Activated CD4-positive, alpha-beta T cell treated with anti-CD3 and anti-CD28 coated beads, Interleukin-2, amount 10 ng/mL, durations not matched to agents 7 days and 5 days (primary cell): ENCODE measurements at regions not wholly inside any gene's neighbourhood (a gene's known extent, or its start where the extent isn't known, plus 50 kb on each side); places are given as distances from the start of the nearest gene placed in this dataset.

ENCODE experiments used
- CTCF ChIA-PET: fragments of 350-600 bp; sonication (Branson Sonifier 250); formaldehyde crosslinking; loops from one replicate; lab custom pipeline; 2021; ENCODE audit warnings: antibody characterized with exemption; lab: Charles Lee
- POLR2A ChIA-PET: fragments of 350-600 bp; sonication (Branson Sonifier 250); formaldehyde crosslinking; loops from one replicate; lab custom pipeline; 2021; ENCODE audit warnings: antibody characterized with exemption; lab: Charles Lee
- DNase-seq: peaks from one replicate; pipeline ENCODE4 v3.0.0-alpha.2; 2020
- H3K27ac Mint-ChIP-seq: one replicate; pipeline ENCODE4 v1.8.0; 2021; ENCODE audit warnings: mild to moderate bottlenecking, moderate library complexity, mixed read lengths
- H3K27me3 Mint-ChIP-seq: one replicate; pipeline ENCODE4 v1.8.0; 2021; ENCODE audit warnings: mixed read lengths
- H3K36me3 Mint-ChIP-seq: one replicate; pipeline ENCODE4 v1.8.0; 2021; ENCODE audit warnings: low read depth, mixed read lengths
- H3K4me1 Mint-ChIP-seq: one replicate; pipeline ENCODE4 v1.8.0; 2021; ENCODE audit warnings: mixed read lengths
- H3K4me3 Mint-ChIP-seq: one replicate; pipeline ENCODE4 v1.8.0; 2021; ENCODE audit warnings: mild to moderate bottlenecking, moderate library complexity, mixed read lengths
- H3K9me3 Mint-ChIP-seq: one replicate; pipeline ENCODE4 v1.8.0; 2021; ENCODE audit warnings: mixed read lengths

DNA sequence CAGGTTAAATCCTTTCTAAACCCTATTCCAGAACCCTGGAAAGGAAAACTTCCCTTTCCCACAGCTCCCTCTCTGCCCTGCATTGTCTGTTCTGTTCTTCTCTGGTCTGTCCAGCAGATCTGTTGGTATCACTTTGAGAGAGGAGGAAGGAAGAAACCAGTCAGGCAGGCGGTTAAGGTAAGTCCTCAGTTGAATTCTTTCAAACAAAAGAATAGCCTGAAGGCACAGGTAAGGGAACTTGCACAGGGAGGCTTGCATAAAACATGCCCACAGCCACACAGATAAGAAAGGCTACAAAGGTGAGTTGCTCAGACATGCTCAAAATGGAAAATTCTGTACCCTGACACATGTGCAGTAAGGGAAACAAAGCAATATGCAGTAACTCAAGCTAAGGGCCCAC, 595.7 kb upstream of the CDH5 start:
- Mint-ChIP-seq H3K27ac (no peak overlapping the region), H3K4me1 (no peaks in the 10 kb centered on the region), H3K9me3 (no peaks in the 10 kb centered on the region), H3K27me3 (no peaks in the 10 kb centered on the region), H3K36me3 (no peaks in the 10 kb centered on the region), H3K4me3 (no peak overlapping the region)
- no peak for DNase-seq
- ChIA-PET CTCF (no interaction called here), POLR2A (no interaction called here)

DNA sequence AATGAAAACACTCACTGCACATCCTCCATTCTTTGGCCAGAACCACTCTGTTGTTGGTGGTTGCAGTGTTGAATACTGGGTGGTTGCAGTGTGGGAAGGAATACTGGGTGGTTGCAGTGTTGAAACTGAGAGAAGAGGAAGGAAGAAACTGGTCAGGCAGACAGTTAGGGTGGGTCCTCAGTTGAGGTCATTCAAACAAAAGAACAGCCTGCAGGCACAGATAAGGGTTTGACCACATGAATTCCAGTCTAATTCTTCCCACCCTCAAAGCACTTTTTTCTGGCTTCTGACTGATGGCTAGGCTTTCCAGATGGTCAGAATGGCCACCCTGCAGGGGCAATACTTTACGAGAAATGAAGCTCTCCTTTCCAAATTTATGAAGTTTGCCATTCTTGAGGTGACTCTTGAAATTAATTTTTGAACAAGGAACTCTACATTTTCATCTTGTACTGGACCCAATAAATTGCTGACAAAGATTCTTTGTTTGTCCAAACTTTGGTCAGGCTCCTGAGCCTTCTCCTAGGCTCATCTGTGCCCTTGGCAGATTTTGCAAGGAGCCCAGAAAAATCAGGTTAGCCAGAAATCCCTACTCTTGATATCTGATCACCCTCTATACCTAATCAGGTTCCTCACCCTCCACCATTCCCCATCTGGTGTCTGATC, 596.6 kb upstream of the CDH5 start:
- ChIA-PET CTCF (no interaction called here), POLR2A (no interaction called here)
- no peaks in the 10 kb centered on the region for H3K9me3 Mint-ChIP-seq
- DNase-seq, result no peak
- no peaks in the 10 kb centered on the region for H3K36me3 Mint-ChIP-seq
- no peaks in the 10 kb centered on the region for H3K27me3 Mint-ChIP-seq
- no peak overlapping the region for H3K27ac Mint-ChIP-seq
- H3K4me3 Mint-ChIP-seq, result no peak overlapping the region
- no peaks in the 10 kb centered on the region for H3K4me1 Mint-ChIP-seq

DNA sequence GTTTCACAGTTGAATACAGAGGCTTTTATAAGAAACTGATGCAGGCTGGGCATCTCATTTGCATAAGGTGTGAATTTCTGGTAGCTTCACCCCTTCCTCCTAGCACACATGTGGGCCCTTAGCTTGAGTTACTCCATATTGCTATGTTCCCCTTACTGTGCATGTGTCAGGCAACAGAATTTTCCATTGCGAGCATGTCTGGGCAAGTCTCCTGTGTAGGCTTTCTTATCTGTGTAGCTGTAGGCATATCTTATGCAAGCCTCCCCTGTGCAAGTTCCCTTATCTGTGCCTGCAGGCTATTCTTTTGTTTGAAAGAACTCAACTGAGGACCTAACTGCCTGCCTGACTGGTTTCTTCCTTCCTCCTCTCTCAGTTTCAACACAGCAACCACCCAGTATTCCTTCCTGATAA, 597.4 kb upstream of the CDH5 start:
- POLR2A ChIA-PET, result no interaction called here
- CTCF ChIA-PET, result no interaction called here
- Mint-ChIP-seq H3K4me3 (no peak overlapping the region), H3K36me3 (no peaks in the 10 kb centered on the region), H3K9me3 (no peaks in the 10 kb centered on the region), H3K27me3 (no peaks in the 10 kb centered on the region), H3K27ac (no peak overlapping the region), H3K4me1 (no peaks in the 10 kb centered on the region)
- DNase-seq, result no peak

DNA sequence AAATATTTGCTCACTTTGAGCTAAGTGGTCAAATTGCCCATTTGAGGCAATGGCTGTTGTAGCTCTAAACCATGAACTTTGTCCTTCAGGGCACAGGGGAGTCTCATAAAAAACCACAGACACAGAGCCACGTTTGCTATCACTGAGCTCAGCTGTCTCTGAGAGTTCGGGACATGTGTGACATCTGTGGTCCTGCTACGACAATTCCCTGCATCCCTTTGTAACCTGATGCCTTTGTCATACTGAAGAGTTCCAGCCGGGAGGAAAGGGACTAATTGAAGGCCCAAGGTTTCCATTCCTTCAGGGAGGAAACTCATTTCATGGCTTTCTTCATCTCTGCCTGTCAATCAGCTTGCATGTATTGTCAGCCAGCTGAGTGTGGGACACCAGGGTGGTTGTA, 599.4 kb upstream of the CDH5 start:
- Mint-ChIP-seq H3K36me3 (no peaks in the 10 kb centered on the region), H3K27me3 (no peaks in the 10 kb centered on the region), H3K9me3 (no peaks in the 10 kb centered on the region), H3K4me3 (no peak overlapping the region), H3K27ac (no peak overlapping the region), H3K4me1 (no peaks in the 10 kb centered on the region)
- no peak for DNase-seq
- ChIA-PET CTCF (no interaction called here), POLR2A (no interaction called here)

DNA sequence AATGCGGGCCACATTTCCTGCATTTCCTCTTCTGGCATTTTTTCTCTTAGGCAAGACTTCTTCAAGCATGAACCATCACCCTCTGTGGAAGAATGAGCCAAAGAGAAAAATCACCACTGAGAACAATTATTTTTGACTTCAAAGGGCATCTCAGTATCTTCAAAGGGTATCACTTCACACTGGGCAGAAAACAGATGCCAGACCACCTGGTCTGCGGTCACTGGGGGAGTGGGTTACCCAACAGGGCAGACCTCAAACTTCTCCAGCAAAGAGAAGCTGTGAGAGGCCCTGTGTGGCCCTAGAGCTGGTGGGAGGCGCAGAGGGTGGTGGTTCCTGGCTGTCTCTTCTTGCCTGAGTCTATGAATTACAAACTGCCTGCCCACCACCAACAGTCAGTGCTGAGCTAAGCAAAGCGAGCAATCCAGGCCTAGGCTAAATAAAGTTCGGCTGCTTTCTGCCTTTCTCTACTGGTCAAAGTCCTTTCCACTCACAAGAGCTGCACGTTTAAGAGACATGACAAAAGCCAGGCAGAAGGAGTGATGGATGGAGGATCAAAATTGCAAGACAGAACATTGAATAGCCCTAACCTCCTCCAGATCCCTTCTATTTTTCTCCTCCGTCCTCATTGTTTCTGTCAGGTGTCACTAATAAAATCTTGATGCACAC, 602.7 kb upstream of the CDH5 start:
- POLR2A ChIA-PET, result no interaction called here

DNA sequence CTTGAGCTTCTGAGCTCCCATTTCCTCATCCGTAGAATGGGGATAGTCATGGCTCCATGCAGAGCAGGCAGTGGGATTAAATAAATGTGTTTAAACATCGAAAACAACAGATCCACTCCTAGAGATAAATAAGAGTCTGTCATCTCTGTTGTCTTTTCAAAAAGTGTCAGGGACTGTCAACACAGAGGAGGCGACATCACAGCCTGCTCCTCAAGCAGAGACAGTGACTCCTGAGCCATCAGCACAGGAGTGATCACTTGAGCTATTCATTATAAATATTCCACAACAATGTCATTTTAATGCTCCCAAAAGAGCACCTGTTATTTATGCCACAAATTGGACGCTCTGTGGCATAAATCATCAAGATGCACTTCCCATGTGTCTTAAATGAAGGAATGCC, 605.6 kb upstream of the CDH5 start:
- no peaks in the 10 kb centered on the region for H3K4me1 Mint-ChIP-seq
- CTCF ChIA-PET, result no interaction called here
- no peak overlapping the region for H3K27ac Mint-ChIP-seq
- no peak for DNase-seq
- no peaks in the 10 kb centered on the region for H3K9me3 Mint-ChIP-seq
- no peaks in the 10 kb centered on the region for H3K27me3 Mint-ChIP-seq
- no peaks in the 10 kb centered on the region for H3K36me3 Mint-ChIP-seq
- H3K4me3 Mint-ChIP-seq, result no peak overlapping the region
- POLR2A ChIA-PET, result no interaction called here

More for the DNA sequence above, 602.7 kb upstream of the CDH5 start:
- no peak for DNase-seq
- Mint-ChIP-seq H3K4me3 (no peak overlapping the region), H3K27me3 (no peaks in the 10 kb centered on the region), H3K9me3 (no peaks in the 10 kb centered on the region), H3K36me3 (no peaks in the 10 kb centered on the region), H3K4me1 (no peaks in the 10 kb centered on the region), H3K27ac (no peak overlapping the region)
- CTCF ChIA-PET, result no interaction called here

DNA sequence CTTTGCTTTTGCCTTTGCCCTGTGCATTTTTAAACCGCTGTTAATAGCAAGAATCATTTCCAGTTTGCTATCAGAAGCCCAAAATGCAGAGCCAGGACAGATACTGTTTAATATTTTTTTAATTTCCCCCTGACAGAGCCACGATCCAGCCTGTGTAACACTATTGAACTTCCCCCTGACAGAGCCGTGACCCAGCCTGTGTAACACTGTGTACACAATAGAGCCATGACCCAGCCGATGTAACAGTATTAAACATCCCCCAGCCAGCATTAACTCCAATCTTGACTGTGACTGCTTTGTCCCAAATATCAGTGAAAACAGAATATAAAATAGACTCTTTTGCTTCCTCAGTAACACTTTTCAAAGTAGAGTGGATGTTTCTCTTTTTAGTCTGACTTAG, 607.9 kb upstream of the CDH5 start:
- ChIA-PET CTCF (no interaction called here), POLR2A (no interaction called here)
- H3K27ac Mint-ChIP-seq, result no peak overlapping the region
- no peak for DNase-seq
- H3K36me3 Mint-ChIP-seq, result no peaks in the 10 kb centered on the region
- no peak overlapping the region for H3K4me3 Mint-ChIP-seq
- H3K27me3 Mint-ChIP-seq, result no peaks in the 10 kb centered on the region
- no peaks in the 10 kb centered on the region for H3K9me3 Mint-ChIP-seq
- H3K4me1 Mint-ChIP-seq, result no peaks in the 10 kb centered on the region

DNA sequence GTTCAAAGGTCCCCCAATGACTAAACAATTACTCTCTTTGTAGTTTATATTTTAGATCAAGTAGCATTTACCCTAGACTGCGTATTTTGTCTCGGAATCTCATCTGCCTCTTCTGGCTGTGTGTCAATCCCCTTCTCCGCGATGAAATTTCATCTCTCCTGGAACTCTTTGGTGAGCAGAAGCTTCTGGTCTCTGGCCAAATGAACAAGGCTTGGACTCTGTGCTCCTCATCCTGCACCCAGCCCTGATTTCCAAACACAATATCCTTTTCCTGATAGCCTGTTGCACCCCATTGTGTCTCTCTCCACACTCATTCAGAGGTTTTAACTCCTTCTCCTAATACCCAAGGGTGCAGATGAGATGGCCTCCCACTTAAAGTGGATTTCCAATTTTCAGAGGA, 609.4 kb upstream of the CDH5 start:
- POLR2A ChIA-PET, result interaction anchor here (0.7 kb wide), 1 partner anchor 893 kb away, joined by 3 read pairs; no protein-coding TSS in a partner anchor

DNA sequence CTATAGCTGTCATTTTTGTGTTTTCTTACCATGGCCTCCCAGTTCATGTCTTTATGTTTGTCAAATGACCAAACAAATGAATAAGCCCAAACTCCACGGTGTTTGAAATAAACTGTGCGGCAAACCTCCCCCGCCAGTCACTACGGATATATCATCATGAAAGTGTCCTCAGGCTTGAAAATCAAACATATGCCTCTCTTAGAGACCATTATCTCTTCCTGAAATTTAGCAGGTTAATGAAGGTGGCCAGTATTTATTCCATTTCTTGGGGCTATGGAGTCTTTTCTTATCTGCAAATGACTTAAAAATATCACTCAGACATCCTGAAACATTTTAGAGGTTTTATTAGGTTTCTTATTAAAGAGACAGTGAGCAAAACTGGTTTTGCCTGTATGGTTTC, 610.3 kb upstream of the CDH5 start:
- no peak overlapping the region for H3K4me3 Mint-ChIP-seq
- H3K27me3 Mint-ChIP-seq, result no peaks in the 10 kb centered on the region
- H3K9me3 Mint-ChIP-seq, result no peaks in the 10 kb centered on the region
- DNase-seq, result no peak
- no peaks in the 10 kb centered on the region for H3K36me3 Mint-ChIP-seq
- no peak overlapping the region for H3K27ac Mint-ChIP-seq
- POLR2A ChIA-PET, result interaction anchor here (0.7 kb wide), 1 partner anchor 892 kb away, joined by 3 read pairs; no protein-coding TSS in a partner anchor
- CTCF ChIA-PET, result no interaction called here
- no peaks in the 10 kb centered on the region for H3K4me1 Mint-ChIP-seq

More for the DNA sequence above, 609.4 kb upstream of the CDH5 start:
- no peaks in the 10 kb centered on the region for H3K36me3 Mint-ChIP-seq
- no peak overlapping the region for H3K27ac Mint-ChIP-seq
- no peak overlapping the region for H3K4me3 Mint-ChIP-seq
- no peaks in the 10 kb centered on the region for H3K4me1 Mint-ChIP-seq
- no peaks in the 10 kb centered on the region for H3K9me3 Mint-ChIP-seq
- CTCF ChIA-PET, result no interaction called here
- no peaks in the 10 kb centered on the region for H3K27me3 Mint-ChIP-seq
- DNase-seq, result no peak

DNA sequence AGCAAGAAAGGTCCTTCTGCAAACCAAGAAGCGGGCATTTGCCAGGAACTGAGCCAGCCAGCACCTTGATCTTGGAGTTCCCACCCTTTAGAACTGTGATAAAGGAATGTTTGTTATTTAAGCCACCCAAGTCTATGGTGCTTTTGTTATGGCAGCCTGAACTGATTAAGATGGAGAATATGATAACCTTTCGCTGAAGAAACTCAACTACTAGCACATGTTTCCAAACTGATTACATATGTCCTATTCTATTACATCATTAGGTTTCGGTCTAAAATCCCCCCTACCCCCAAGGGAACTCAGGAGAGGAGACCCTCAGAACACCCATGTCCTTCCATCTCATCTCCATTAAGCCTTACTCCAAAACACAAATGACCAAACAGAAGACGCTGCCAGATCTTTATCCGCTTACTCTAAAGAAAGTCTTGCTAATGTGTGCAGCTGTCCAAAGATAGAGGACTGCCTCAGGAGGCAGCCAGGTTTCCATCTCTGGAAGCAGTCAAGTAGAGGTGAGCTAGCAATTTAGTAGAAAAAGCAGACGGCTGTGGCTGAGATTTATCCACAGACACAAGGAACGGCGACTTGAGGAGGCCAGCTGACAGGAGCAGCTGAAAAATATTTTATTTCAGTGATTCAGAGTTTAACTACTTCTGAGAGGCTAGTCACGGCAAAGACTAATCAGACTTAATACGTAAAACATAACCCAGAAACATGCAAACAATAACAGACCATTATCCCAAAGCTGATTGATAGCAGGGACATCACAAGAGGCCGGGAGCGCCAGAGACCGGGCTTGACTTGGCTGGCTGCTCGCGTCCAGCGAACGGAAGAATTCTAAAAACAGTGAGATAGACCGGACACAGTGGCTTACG, 611.4 kb upstream of the CDH5 start:
- Mint-ChIP-seq H3K4me3 (no peak overlapping the region), H3K27me3 (no peaks in the 10 kb centered on the region), H3K36me3 (no peaks in the 10 kb centered on the region), H3K4me1 (no peaks in the 10 kb centered on the region), H3K27ac (no peak overlapping the region), H3K9me3 (no peaks in the 10 kb centered on the region)
- DNase-seq, result no peak
- ChIA-PET POLR2A (no interaction called here), CTCF (no interaction called here)

DNA sequence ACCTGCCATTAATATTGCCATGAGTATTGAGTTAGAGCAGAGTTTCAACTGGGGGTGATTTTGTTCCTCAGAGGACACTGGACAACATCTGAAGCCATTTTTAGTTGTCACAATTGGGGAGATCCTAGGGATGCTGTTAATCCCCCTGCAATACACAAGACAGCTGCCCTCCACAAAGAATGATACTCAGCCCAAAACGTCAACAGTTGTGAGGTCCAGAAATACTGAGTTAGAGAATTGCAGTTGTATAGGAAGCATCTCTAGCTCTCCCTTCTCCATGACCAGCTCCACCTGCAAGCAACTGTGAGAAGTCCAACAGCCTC, 614.0 kb upstream of the CDH5 start:
- Mint-ChIP-seq H3K4me3 (no peak overlapping the region), H3K27me3 (no peaks in the 10 kb centered on the region), H3K36me3 (no peaks in the 10 kb centered on the region), H3K9me3 (no peaks in the 10 kb centered on the region), H3K27ac (no peak overlapping the region), H3K4me1 (no peaks in the 10 kb centered on the region)
- ChIA-PET POLR2A (no interaction called here), CTCF (no interaction called here)
- DNase-seq, result no peak

DNA sequence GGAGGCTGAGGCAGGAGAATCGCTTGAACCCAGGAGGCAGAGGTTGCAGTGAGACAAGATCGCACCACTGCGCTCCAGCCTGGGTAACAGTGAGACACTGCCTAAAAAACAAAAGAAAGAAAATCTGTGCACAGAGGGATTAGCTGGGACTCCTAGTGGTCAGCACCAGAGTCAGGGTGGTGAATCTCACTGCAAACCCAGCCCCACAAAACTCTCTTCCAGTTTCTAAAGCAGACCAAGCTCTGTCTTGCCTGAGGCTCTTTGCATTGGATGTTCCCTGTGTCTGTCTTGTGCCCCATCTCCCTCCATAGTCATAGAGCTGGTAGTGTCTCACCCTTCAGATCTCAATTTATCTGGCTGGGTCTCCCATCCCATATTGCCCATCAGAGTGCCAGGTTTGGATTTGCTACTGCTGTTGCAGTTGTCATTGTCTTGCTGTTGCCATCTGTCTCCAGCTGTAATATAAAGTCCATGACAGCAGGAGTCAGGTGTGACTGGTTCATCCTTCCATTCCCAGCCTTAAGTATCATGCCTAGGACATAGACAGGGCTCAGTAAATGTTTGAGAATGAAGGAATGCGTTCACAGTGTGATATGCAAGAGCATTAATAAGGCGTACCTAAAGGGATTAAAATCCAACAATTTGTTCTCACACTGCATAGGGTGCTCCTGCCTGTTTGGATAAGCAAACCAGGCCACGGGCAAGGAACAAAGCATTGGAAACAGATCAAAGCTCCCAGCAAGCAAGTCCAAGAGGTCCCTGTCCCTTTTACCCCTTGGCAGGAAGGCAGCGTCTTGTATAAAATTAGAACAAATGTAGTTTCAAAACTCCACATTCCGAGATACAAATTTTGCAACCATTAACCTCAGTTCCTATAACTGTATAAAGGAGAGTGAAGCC, 614.6 kb upstream of the CDH5 start:
- no peaks in the 10 kb centered on the region for H3K27me3 Mint-ChIP-seq
- POLR2A ChIA-PET, result no interaction called here
- no peak overlapping the region for H3K4me3 Mint-ChIP-seq
- H3K4me1 Mint-ChIP-seq, result no peaks in the 10 kb centered on the region
- CTCF ChIA-PET, result no interaction called here
- H3K9me3 Mint-ChIP-seq, result no peaks in the 10 kb centered on the region
- H3K36me3 Mint-ChIP-seq, result no peaks in the 10 kb centered on the region
- DNase-seq, result no peak
- no peak overlapping the region for H3K27ac Mint-ChIP-seq
